Smooth muscle cell (in vitro differentiated cells): ENCODE measurements at regions not wholly inside any gene's neighbourhood (a gene's known extent, or its start where the extent isn't known, plus 50 kb on each side); places are given as distances from the start of the nearest gene placed in this dataset.

Experiments
- DNase-seq: peaks from one replicate; lab custom pipeline; 2025; ENCODE audit not compliant: unreplicated experiment; lab: John Stamatoyannopoulos, UW
- H2AFZ ChIP-seq: fragments of 200-600 bp; sonication (generic); 2 replicates; pipeline ENCODE4 v1.6.0; 2016; ENCODE audit warnings: antibody characterized with exemption, low read depth, mild to moderate bottlenecking
- H3F3A ChIP-seq: fragments of 200-600 bp; sonication (generic); 2 replicates; pipeline ENCODE4 v1.6.0; 2017; ENCODE audit warnings: antibody characterized with exemption, low read depth
- H3K27ac ChIP-seq: fragments of 200-600 bp; sonication (generic); 2 replicates; pipeline ENCODE4 v1.5.1; 2016; ENCODE audit warnings: low read depth, mild to moderate bottlenecking
- H3K27me3 ChIP-seq: fragments of 200-600 bp; sonication (generic); 2 replicates; pipeline ENCODE4 v1.6.1; 2016; ENCODE audit warnings: low read depth, mild to moderate bottlenecking
- H3K36me3 ChIP-seq: fragments of 200-600 bp; sonication (generic); 2 replicates; pipeline ENCODE4 v1.5.1; 2016; ENCODE audit warnings: low read depth
- H3K4me1 ChIP-seq: fragments of 200-600 bp; sonication (generic); 2 replicates; pipeline ENCODE4 v1.5.1; 2016; ENCODE audit warnings: low read depth
- H3K4me2 ChIP-seq: fragments of 200-600 bp; sonication (generic); 2 replicates; pipeline ENCODE4 v1.6.0; 2016; ENCODE audit warnings: mild to moderate bottlenecking
- H3K4me3 ChIP-seq: fragments of 200-600 bp; sonication (generic); 2 replicates; pipeline ENCODE4 v1.5.1; 2016; ENCODE audit warnings: mild to moderate bottlenecking
- H3K79me2 ChIP-seq: fragments of 200-600 bp; sonication (generic); 2 replicates; pipeline ENCODE4 v1.6.0; 2016; ENCODE audit warnings: low read depth, mild to moderate bottlenecking
- H3K9ac ChIP-seq: fragments of 200-600 bp; sonication (generic); 2 replicates; pipeline ENCODE4 v1.6.0; 2016; ENCODE audit warnings: low read depth
- H3K9me3 ChIP-seq: fragments of 200-600 bp; sonication (generic); replicated peaks from 2 replicates; pipeline ENCODE4 v1.5.1; 2016; ENCODE audit warnings: low read depth
- H4K20me1 ChIP-seq: fragments of 200-600 bp; sonication (generic); 2 replicates; pipeline ENCODE4 v1.6.0; 2016; ENCODE audit warnings: low read depth
- WGBS: methylation state at CpG from one replicate; pipeline ENCODE4 v1.1.7; 2016; ENCODE audit warnings: low lambda C conversion rate; 5-methylcytosine and 5-hydroxymethylcytosine counted together
- TF ChIP-seq, protein P1 (sequence below): fragments of 200-600 bp; sonication (generic); IDR thresholded peaks from 2 replicates; pipeline ENCODE4 v1.5.1; 2017; ENCODE audit warnings: borderline replicate concordance, mild to moderate bottlenecking, antibody characterized with exemption; ENCODE audit not compliant: insufficient read depth, poor library complexity, severe bottlenecking

DNA sequence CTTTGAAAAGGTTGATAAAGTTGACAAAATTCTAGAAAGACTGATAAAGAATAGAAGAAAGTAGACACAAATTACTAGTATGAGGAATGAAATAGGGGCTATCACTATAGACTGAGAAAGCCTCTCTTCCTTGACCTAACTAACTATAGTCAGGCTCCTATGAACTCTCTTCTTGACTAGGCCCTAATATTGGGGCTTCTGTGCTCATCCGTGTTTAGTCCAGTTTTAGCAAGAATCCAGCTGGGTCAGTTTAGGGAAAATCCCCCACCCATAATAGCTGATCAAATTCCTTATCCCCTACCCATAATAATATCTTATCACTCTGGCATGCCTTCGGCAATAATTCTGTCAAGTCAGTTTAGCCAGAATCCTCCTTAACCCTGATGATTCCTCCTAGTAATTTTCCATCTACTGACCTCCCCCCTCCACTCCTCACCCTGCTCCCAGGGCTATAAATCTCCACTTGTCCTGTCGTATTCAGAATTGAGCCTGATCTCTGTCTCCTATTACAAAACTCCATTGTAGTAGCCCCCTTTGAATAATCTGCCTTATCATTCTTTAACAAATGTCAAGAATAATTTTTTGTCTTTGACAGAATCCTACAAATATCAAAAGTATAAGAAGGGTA is 138.1 kb downstream of the TFAP2A start:
- Histone ChIP-seq H3K4me1 (no peaks in the 10 kb centered on the region), H3K9ac (no peak overlapping the region), H4K20me1 (no peaks in the 10 kb centered on the region), H2AFZ (no peak overlapping the region), H3F3A (no peaks in the 10 kb centered on the region), H3K27me3 (no peaks in the 10 kb centered on the region), H3K27ac (no peak overlapping the region), H3K36me3 (no peaks in the 10 kb centered on the region), H3K4me3 (no peak overlapping the region), H3K4me2 (no peak overlapping the region), H3K79me2 (no peaks in the 10 kb centered on the region), H3K9me3 (no peaks in the 10 kb centered on the region)
- WGBS: 33% methylated on average over 3 of the region's 3 CpGs
- DNase-seq: no peak
- TF ChIP-seq, protein P1, sequence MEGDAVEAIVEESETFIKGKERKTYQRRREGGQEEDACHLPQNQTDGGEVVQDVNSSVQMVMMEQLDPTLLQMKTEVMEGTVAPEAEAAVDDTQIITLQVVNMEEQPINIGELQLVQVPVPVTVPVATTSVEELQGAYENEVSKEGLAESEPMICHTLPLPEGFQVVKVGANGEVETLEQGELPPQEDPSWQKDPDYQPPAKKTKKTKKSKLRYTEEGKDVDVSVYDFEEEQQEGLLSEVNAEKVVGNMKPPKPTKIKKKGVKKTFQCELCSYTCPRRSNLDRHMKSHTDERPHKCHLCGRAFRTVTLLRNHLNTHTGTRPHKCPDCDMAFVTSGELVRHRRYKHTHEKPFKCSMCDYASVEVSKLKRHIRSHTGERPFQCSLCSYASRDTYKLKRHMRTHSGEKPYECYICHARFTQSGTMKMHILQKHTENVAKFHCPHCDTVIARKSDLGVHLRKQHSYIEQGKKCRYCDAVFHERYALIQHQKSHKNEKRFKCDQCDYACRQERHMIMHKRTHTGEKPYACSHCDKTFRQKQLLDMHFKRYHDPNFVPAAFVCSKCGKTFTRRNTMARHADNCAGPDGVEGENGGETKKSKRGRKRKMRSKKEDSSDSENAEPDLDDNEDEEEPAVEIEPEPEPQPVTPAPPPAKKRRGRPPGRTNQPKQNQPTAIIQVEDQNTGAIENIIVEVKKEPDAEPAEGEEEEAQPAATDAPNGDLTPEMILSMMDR: no peak

GRCh38 chr6:10276106-10276505 is 138.8 kb downstream of the TFAP2A start:
- no peak overlapping the region for H3K9ac ChIP-seq
- no peak overlapping the region for H3K4me2 ChIP-seq
- no peaks in the 10 kb centered on the region for H3F3A ChIP-seq
- DNase-seq: no peak
- no peak overlapping the region for H2AFZ ChIP-seq
- no peaks in the 10 kb centered on the region for H3K27me3 ChIP-seq
- no peaks in the 10 kb centered on the region for H4K20me1 ChIP-seq
- no peak overlapping the region for H3K27ac ChIP-seq
- H3K4me3 ChIP-seq: no peak overlapping the region
- H3K4me1 ChIP-seq: no peaks in the 10 kb centered on the region
- TF ChIP-seq, protein P1: no peak
- H3K79me2 ChIP-seq: no peaks in the 10 kb centered on the region
- H3K9me3 ChIP-seq: no peaks in the 10 kb centered on the region
- 88% methylated on average over 2 of the region's 2 CpGs for WGBS
- no peaks in the 10 kb centered on the region for H3K36me3 ChIP-seq

- TF ChIP-seq, protein P1: no peak
- no peak overlapping the region for H3K4me3 ChIP-seq
- WGBS: 87% methylated on average over 2 of the region's 2 CpGs
- peaks cover 13% of the 10 kb centered on the region for H3K4me1 ChIP-seq
- no peaks in the 10 kb centered on the region for H3F3A ChIP-seq
- peak overlapping the region; percentile 42 for H2AFZ ChIP-seq
- H3K9me3 ChIP-seq: no peaks in the 10 kb centered on the region
- no peak overlapping the region for H3K9ac ChIP-seq
- no peaks in the 10 kb centered on the region for H4K20me1 ChIP-seq
- peaks cover 23% of the 10 kb centered on the region for H3K27me3 ChIP-seq
- no peak overlapping the region for H3K4me2 ChIP-seq
- H3K27ac ChIP-seq: no peak overlapping the region
- no peaks in the 10 kb centered on the region for H3K79me2 ChIP-seq
- H3K36me3 ChIP-seq: no peaks in the 10 kb centered on the region
- no peak for DNase-seq
Measured at GRCh38 chr6:10272591-10272990, 142.3 kb downstream of the TFAP2A start.

- peaks cover 29% of the 10 kb centered on the region for H3K27me3 ChIP-seq
- H3F3A ChIP-seq: no peaks in the 10 kb centered on the region
- TF ChIP-seq, protein P1: no peak
- H3K9ac ChIP-seq: no peak overlapping the region
- no peaks in the 10 kb centered on the region for H4K20me1 ChIP-seq
- DNase-seq: no peak
- no peaks in the 10 kb centered on the region for H3K79me2 ChIP-seq
- H3K27ac ChIP-seq: no peak overlapping the region
- no peaks in the 10 kb centered on the region for H3K9me3 ChIP-seq
- no peak overlapping the region for H2AFZ ChIP-seq
- no peaks in the 10 kb centered on the region for H3K36me3 ChIP-seq
- H3K4me1 ChIP-seq: peaks cover 13% of the 10 kb centered on the region
- H3K4me3 ChIP-seq: no peak overlapping the region
- 73% methylated on average over 1 of the region's 1 CpG for WGBS
- H3K4me2 ChIP-seq: no peak overlapping the region
Measured at GRCh38 chr6:10271982-10272381, 142.9 kb downstream of the TFAP2A start.
